GM18498 (cell line): ENCODE measurements at regions not wholly inside any gene's neighbourhood (a gene's known extent, or its start where the extent isn't known, plus 50 kb on each side); places are given as distances from the start of the nearest gene placed in this dataset.
"Not testable (repeated sequence)": the region's sequence is repeated elsewhere in the genome, so short reads cannot be mapped to it uniquely, and the experiment has no call there.

Experiments used
- ATAC-seq: cut with Tn5 transposase; IDR thresholded peaks from one replicate; pipeline ENCODE4 v1.9.1; 2021; ENCODE audit warnings: mild to moderate bottlenecking, moderate library complexity; ENCODE audit not compliant: unreplicated experiment

DNA sequence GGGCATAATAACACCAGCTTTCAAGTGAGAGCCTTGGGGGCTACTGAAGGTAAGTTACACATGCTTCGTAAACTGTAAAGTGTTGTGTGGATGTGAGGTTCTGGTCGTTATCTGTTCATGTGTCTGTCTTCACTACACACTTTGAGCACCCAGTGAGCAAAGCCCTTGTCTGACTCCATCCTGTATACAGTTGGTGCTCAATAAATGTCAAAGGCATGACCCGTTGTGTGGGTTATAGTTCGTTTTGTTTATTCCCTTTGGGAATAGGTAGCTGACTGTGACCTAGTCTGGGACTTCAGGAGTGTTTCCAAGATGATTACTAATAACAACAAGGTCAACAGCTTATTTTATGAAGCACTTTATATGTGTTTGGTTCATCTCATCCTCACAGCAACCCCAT, 146.9 kb downstream of the MIAT start:
- ATAC-seq: no peak

DNA sequence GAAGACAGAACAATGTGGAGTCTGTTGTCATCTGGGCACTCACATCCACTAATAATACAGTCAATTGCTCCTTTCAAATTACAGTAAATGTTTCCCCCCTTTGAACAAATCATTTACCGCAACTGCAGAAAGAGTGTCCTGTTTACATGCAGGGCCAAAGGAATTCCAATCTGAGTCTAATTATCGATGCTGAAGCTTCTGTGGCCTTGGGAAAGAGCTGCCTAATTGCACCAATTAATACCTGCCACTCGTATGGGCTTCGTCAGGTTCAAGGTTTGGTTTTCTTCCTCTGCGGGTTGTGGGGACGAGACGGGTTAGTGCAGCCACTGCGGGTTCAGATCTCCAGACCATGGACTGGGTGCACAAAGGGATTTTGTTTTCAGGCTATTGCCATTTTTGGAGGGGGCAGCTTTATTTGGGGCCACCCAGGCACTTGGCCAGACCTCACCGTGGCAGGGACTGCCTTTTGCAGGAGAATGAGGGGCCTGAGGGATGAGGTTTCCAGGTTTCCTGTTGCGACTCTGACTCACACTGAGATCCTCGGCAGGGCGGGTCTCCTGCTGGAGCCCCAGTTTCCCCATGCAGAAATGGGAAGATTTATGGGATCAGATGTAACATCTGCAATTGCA, 147.6 kb downstream of the MIAT start:
- no peak for ATAC-seq

DNA sequence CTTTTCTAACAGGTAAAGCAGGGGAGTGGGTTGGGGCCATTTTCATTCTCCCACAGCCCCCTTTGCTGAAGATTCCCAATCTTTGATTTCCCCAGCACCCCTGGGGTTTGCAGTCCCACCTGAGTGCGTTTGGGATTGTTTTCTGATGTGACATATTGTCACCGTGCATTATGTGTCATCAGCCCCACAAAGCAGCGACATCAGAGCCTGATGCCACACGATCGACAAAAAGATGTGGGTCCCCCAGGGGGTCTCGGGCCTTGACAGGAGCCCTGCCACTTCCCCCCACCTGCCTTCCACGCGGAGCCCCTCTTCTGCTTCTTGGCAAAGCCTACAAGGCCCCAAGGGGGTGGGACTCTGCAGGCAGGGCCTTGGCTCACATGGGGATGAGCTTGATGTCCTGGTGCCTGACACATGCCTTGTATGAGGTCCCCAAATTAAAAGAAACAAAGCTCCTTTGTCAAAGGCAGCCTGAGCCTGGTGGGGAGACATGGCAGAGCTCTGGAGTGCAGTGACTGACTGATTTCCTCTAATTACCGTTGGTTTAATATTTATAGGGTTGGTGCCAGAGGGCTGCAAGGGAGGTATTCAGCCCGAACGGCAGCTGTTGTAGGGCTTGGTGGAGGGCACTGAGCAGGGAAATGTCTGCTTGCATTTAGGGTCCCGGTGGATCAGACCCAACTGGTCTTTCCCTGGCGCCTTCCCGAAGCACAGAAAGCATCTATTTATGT, 149.2 kb downstream of the MIAT start:
- no peak for ATAC-seq

DNA sequence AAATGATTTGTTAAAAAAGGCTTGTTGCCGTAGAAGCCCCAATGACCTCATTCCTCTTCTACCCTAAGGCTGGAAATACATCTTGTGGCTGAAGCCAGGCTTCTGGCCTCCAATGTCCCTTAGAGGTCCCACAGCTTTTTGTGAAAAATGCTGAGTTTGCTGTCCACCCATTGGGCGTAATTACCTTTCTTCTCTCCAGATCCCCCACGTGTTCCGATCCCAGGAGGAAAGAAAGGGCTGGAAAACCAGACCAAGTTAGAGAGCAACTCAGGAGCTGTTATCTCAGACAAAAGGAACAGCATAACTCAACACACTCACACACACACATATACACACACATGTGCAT, 154.2 kb downstream of the MIAT start:
- ATAC-seq: no peak

DNA sequence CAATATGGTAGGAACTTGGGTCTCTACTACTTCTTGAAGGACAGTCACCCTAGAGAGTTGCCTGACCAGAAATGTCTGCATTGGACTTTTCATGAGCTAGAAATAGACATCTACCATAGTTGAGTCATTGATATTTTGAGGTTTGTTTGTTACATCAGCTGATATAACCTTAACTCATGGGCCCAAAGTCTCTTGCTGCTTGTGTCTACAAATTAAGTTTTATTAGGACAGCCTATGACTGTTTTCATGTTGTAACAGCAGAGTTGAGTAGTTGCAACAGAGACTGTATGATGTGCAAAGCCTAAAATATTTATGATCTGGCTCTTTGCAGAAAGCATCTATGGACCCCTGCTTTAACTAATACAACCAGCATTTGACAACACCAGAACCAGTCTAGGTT, 155.3 kb downstream of the MIAT start:
- no peak for ATAC-seq

DNA sequence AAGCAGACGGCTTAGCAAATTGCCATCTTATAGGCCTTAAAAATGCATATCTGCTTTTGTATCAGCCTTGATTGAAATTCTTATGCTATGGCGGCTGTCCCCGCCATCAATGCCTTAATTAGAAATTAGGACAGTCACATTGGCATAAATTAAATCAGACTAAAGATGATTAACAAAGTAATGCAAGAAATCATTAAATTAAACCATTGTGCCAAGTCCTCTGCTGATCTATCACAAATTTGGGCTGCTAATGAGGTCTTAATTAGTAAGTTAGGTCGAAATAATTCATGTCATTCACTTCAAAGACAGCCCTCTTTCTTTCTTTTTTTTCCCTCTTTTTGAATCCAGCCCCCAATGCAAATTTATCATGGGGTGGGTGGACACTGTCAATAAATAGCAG, 159.3 kb downstream of the MIAT start:
- no peak for ATAC-seq

DNA sequence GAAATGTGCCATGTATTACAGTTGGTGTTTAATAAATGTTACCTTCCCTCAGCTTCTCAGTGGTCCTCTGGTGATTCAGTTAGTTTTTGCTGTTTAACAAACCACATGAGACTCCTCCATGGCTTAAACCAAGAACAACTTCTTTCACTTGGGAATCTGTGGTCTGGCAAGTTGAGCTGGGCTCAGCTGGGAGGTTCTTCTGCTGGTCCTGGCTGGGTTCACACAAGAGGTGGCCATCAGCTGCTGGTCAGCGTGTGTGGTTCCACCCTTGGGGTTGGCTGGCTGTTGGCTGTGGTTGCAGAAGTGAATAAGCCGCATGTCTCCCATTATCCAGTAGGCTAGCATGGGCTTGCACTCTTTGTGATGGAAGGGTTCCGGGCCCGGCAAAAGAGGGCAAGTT, 160.5 kb downstream of the MIAT start:
- no peak for ATAC-seq

DNA sequence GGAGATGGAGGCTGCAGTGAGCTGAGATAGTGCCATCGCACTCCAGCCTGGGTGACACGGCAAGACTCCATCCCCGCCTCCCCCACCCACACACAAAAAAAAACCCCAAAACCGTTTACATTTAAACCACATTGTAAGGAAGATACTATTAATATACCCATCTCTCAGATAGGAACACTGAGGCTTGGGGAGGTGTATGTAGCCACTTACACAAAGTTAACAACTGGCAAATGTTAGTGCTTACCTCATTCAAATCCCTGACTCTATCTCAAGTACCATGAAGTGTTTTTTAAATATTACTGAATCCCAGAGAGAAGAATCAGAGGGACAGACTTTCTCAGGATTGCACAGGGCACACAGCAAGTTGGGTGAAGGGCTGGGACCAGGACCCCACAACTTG, 164.5 kb downstream of the MIAT start:
- no peak for ATAC-seq

DNA sequence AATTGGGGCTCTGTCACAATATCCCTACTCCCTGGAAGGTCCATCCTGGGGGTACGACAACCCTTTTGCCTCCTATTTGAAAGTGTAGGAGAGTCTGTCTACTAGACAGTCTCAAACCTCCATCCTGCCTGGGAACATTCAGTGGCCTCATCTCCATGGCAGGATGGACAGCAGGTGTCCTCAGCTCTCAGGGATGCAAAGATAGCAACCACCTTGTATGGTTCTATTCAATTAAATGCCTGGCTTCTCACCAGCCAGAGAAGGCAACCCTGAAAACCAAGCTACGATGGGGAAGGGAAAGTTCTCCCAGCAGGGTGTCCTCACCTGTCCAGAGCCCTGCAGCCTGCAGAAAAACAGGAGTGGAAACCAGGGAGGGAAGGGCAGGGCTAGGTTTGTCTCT, 164.9 kb downstream of the MIAT start:
- no peak for ATAC-seq

DNA sequence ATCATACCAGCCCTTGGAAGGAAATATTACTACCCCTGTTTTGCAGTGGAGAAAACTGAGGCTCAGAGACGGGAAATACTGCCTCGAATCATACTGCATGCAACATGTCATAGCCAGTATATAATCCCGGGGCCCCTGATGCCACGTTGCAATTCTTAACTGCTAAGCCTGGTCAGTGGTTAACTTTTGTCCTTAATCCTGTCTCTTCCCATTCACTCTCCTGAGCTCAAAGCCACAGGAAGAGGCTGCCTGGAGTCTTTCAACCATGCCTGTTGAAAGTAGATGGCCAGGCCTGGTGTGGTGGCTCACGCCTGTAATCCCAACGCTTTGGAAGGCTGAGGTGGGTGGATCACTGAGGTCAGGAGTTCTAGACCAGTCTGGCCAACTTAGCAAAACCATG, 166.6 kb downstream of the MIAT start:
- ATAC-seq: no peak

DNA sequence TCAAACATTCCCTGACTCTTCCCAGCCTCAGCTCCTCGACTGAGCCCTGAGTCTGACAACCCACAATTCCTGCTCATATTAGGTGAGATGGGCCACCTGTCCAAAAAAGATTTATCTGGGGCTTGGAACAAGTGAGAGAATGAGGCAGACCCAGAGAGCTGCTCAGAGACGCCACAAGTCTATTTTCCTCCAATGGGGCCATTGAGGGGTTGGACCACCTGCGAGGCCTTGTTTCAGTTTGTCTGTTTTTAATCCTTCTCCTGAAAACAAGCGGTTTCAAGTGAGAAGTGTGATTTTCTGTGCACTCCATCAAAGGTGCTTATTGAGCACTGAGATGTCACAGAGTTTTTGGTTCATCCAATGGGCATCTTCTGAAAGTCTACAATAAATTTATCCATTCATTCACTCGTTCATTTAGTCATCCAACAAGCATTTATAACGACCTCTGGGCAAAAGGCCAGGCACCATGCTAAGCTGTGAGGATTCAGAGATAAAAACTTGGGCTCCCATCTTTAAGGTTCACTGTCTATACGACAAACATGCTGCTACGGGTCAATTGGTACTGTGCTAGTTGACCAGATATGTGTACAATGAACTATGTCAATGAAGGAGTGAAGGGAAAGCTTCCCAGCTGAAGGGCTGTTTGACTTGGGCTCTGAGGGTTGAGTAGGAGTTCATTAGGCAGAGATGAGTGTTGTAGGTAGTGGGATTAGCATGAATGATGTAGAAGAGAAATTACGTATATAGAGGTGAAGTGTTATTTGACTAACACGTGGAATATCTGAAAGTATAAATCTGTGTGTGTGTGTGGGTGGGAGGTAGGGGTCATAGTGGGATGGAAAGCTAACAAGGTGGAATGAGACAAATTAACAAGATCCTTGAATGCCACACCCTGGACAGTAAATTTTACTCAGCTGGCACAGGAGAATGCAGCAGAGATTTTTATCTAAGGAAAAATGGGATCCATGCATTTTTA, 168.9 kb downstream of the MIAT start:
- no peak for ATAC-seq

DNA sequence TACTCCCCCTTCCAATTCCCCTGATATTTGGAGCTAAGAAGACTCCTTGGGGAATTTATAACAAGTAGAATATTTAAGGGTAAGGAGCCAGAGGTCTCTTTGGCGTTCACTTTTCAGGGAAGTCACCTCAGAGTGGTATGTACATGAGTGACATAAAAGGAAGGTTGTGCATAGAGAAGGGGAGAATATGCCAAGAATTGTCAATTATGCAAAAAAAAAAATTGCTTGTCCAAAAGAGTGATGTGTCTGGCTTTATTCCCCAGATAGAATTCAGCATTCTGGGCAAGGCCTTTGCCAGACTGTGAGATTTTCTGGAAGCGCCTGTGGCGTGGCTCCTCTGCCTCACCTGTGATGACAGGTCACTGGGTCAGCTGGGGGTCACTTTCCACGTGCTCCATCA, 170.2 kb downstream of the MIAT start:
- no peak for ATAC-seq

DNA sequence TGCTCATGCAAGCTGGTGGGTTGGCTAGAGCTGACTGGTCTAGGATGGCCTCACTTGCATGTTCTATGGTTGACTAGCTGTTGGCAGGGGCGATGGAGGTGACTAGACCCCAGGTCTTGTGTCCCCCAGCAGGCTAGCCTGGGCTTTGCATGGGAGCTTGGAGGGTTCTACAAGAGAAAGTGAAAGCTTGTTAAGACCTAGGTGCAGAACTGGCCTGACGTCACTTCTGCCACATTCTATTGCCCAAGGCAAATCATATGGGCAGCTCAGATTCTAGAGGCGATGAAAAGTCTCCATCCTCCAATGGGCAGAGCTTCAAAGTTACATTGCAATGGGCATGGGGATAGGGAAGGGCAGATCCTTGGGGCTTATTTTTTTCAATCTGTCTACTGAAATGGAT, 170.9 kb downstream of the MIAT start:
- ATAC-seq: no peak

DNA sequence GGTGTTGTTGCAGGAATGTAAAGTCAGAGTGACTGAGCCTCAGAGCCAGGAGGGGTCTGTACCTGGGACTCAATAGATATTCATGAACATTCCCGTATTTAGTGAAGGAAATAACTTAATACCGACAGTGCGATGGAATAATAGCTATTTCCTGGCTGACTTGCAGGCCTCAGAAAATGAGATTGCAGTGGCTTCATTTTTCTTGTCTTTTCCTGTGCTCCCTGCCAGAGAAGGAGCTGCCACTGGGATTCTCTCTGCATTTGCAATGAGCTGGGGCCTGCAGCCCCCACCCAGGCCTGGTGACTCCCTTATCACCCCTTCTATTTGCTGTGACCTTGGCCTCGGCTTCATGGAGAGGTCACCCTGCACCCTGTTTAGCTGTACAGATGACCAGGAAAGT, 173.4 kb downstream of the MIAT start:
- no peak for ATAC-seq

DNA sequence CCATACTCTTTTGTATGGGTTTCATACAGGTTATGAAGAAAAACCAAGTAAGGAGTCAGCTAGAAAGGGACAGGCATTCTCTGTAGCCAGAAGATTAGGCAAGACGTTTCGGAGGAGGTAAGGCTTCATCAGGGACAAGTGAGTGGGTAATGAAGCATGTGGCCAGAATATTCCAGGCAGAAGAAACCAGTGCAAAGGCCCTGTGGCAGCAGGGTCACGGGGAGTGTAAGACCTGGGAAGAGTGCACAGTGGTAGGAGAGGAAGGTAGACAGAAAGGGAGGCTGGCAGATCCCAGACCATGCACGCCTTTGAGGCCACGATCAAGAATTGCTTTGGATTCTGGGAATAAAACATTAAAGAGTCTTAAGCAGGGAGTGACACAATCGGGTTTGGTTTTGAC, 177.6 kb downstream of the MIAT start:
- ATAC-seq: no peak

DNA sequence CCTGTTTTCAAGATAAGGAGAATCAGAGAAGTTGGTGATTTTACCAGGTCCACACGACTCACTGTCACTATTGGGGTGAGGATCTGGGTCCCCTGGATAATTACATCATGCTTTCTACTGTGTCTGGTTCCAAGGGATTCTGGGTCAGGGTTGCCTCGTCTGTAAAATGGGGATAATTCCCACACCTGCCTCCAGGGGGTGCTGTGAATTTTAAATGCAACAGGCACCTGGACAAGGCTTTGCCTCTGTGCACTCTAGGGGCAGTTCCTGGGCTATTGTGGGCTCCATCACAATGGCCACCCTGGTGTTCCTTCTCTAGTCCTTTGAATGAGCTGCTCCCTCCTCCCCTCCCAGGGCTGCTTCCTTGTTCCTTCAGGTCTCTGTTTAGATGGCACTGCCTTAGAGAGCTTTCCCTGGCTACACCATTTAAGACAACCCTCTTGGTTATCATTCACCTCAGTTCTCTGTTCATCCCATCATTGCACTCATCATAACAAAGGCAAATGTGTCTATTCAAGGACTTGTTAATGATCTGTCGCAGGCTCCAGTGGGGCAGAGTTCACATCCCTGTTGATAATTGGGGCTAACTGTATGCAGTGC, 178.6 kb downstream of the MIAT start:
- ATAC-seq: no peak

DNA sequence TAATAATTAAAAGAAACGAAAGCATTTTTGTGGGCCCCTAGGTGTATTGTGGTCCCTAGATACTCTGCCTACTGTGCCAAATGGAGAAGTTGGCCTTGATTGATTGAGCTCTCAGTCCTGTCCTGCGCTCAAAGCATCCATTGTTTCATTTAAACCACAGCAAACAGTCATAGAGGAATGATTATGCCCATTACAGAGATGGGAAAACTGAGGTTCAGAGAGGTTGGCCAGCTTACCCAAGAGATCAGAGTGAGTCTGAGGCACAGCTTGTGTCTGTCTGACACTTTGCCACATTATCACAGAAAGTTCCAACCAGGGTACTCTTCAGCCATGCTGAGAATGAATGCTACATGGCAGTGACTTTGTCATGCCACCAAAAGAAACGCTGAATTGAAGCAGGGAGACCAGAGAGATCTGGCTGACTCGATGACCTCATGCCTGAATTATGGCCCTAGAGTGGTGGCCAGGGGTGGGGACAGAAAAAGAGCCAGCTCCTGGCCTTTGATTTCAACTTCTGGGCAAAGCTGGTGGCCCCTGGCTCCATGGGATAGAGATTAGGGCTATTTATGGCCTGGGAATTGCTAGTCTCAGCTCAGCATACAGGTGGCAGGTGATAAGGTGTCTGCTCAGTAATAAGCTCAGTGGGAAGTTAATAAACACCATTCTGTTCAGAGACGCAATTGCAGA, 180.5 kb downstream of the MIAT start:
- ATAC-seq: no peak

DNA sequence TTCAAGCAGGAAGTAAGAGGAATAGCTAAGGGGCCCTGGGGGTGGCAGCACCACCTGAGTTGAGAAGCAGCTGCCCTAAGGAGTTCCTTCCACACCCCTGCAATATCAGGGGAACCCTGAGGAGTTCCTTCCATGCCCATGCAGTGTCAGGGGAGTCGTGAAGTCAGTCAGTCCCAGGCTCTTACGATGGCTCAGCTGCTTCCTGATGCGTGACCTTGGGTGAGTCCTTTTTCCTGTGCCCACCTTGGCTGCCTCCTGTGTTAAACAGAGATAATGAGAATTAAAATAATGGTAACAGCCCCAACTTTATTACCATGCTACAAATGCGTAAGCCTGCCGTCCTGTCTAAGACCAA, 181.1 kb downstream of the MIAT start:
- no peak for ATAC-seq

DNA sequence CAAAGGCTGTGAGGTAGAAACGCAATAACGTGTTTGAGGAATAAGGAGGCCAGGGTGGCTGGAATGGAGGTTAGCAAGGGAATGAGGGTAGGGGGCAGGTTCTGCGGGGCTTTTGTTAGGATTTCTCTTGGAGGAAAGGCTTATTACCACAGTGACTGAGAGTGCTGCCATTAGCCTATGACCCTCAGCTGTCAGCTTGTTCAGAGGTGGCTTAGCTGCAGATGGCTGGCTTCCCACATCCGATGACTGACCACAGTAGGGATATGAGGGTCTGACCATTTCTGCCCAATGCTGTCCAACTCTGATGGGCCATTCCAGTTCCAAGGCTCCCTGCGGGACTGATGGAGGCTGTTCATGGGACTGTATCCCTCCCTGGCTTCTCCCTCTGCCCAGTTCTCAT, 181.8 kb downstream of the MIAT start:
- ATAC-seq: no peak

DNA sequence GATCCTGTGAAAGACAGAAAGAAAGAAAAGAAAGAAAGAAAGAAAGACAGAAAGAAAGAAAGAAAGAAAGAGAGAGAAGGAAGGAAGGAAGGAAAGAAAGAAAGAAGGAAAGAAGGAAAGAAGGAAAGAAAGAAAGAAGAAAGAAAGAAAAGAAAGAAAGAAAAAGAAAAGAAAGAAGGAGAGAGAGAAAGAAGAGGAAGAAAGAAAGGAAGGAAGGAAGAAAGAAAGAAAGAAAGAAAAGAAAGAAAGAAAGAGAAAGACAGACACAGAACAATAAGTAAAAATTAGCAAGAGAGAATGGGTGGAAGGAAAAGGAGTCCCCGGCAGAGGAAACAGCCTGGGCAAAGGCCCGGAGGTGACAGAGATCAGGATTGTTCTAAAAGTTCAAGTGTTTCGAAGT, 183.4 kb downstream of the MIAT start:
- ATAC-seq: not testable (repeated sequence)

DNA sequence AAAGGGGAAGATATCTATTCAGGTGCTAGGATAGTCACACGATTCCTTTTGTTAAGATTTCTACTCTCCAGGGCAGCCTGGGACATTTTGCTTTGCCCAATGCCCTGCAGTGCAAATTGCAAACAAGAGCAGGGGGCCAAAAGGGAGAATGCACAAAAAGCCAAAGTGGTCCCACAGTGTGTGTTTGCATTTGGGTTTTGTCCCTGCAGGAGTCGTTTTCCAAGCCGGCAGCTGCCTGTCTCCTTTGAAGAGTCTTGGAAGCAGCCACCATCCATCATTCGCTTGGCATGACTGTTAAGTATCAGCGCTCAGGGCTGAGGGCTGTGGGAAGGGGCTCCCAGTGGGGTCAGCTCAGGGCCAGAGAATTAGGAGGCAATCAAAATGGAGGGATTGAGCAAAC, 184.7 kb downstream of the MIAT start:
- no peak for ATAC-seq
